Esophagus muscularis mucosa (tissue), 4 donors: ENCODE measurements at regions not wholly inside any gene's neighbourhood (a gene's known extent, or its start where the extent isn't known, plus 50 kb on each side); places are given as distances from the start of the nearest gene placed in this dataset.

Experiments
- CTCF ChIP-seq, 3 experiments: fragments of 200-600 bp in 2 of 3; fragments of 450-650 bp in 1 of 3; sonication (generic) in 2 of 3; IDR thresholded peaks; one replicate each; pipeline ENCODE4 v1.5.1; 2017 to 2019; ENCODE audit warnings: antibody characterized with exemption in 3 of 3, mild to moderate bottlenecking in 2 of 3, moderate library complexity in 1 of 3
- EP300 ChIP-seq: sonication (generic); formaldehyde crosslinking; IDR thresholded peaks from one replicate; pipeline ENCODE4 v1.6.1; 2017; ENCODE audit warnings: antibody characterized with exemption
- POLR2A ChIP-seq: fragments of 450-650 bp; IDR thresholded peaks from one replicate; pipeline ENCODE4 v1.6.1; 2017; ENCODE audit warnings: antibody characterized with exemption, moderate library complexity, mild to moderate bottlenecking, low read depth
- POLR2AphosphoS5 ChIP-seq, 2 donors: sonication (generic); formaldehyde crosslinking; IDR thresholded peaks; one replicate each; pipeline ENCODE4 v1.6.1; 2017; ENCODE audit warnings: antibody characterized with exemption in 2 of 2

- TF ChIP-seq POLR2A (no peak), EP300 (no peak), CTCF (IDR thresholded peaks at IDR 0.05) (no peak), POLR2AphosphoS5 (IDR thresholded peaks at IDR 0.05) (no peak)
These were observed 263.1 kb downstream of the TBX18 start for GRCh38 chr6:84501315-84501714.
